ENCODE measurements at regions not wholly inside any gene's neighbourhood (a gene's known extent, or its start where the extent isn't known, plus 50 kb on each side); places are given as distances from the start of the nearest gene placed in this dataset.

GRCh38 chr12:107929436-107929835 lies 154.9 kb downstream of the ASCL4 start:
- H3K9me3 ChIP-seq, result no peaks in the 10 kb centered on the region
- DNase-seq (ENCODE audit: low spot score), result no peak
- H3K27ac ChIP-seq, result no peak overlapping the region
- no peak for TF ChIP-seq CTCF (IDR thresholded peaks at IDR 0.05)
- H3K4me1 ChIP-seq, result no peaks in the 10 kb centered on the region
- H3K4me3 ChIP-seq, result no peak overlapping the region
- H3K27me3 ChIP-seq, result no peaks in the 10 kb centered on the region
- H3K36me3 ChIP-seq, result no peaks in the 10 kb centered on the region

GRCh38 chr12:107931761-107932160 lies 157.3 kb downstream of the ASCL4 start:
- Histone ChIP-seq H3K27me3 (no peaks in the 10 kb centered on the region), H3K27ac (no peak overlapping the region), H3K4me1 (no peaks in the 10 kb centered on the region), H3K4me3 (no peak overlapping the region), H3K36me3 (no peaks in the 10 kb centered on the region), H3K9me3 (no peaks in the 10 kb centered on the region)
- no peak for TF ChIP-seq CTCF (IDR thresholded peaks at IDR 0.05)
- no peak for DNase-seq (ENCODE audit: low spot score)

- Histone ChIP-seq H3K36me3 (no peaks in the 10 kb centered on the region), H3K27me3 (no peaks in the 10 kb centered on the region), H3K27ac (no peak overlapping the region), H3K9me3 (peaks cover 0 to 18% of the 10 kb centered on the region in 2 donors), H3K4me1 (no peaks in the 10 kb centered on the region), H3K4me3 (no peak overlapping the region)
- no peak for DNase-seq (ENCODE audit: low spot score)
- no peak for TF ChIP-seq CTCF (IDR thresholded peaks at IDR 0.05)
Measured at GRCh38 chr12:107938446-107938845, 163.9 kb downstream of the ASCL4 start.

GRCh38 chr12:107948391-107948945 lies 174.0 kb downstream of the ASCL4 start:
- Histone ChIP-seq H3K9me3 (no peaks in the 10 kb centered on the region), H3K4me1 (no peaks in the 10 kb centered on the region), H3K4me3 (no peak overlapping the region), H3K27ac (no peak overlapping the region), H3K36me3 (no peaks in the 10 kb centered on the region), H3K27me3 (no peaks in the 10 kb centered on the region)
- no peak for DNase-seq (ENCODE audit: low spot score)
- TF ChIP-seq CTCF (IDR thresholded peaks at IDR 0.05), result no peak

GRCh38 chr12:107951024-107951423 lies 176.5 kb downstream of the ASCL4 start:
- Histone ChIP-seq H3K4me1 (no peaks in the 10 kb centered on the region), H3K27ac (no peak overlapping the region), H3K9me3 (no peaks in the 10 kb centered on the region), H3K4me3 (no peak overlapping the region), H3K27me3 (no peaks in the 10 kb centered on the region), H3K36me3 (no peaks in the 10 kb centered on the region)
- no peak for DNase-seq (ENCODE audit: low spot score)
- no peak for TF ChIP-seq CTCF (IDR thresholded peaks at IDR 0.05)

- Histone ChIP-seq H3K4me1 (no peaks in the 10 kb centered on the region), H3K9me3 (no peaks in the 10 kb centered on the region), H3K4me3 (no peak overlapping the region), H3K27ac (no peak overlapping the region), H3K27me3 (no peaks in the 10 kb centered on the region), H3K36me3 (no peaks in the 10 kb centered on the region)
- TF ChIP-seq CTCF (IDR thresholded peaks at IDR 0.05), result no peak
- no peak for DNase-seq (ENCODE audit: low spot score)
Measured at GRCh38 chr12:107955966-107956643, 173.0 kb upstream of the WSCD2 start.

All from right atrium auricular region (tissue), 2 donors.